GM12865 (cell line): ENCODE measurements at regions not wholly inside any gene's neighbourhood (a gene's known extent, or its start where the extent isn't known, plus 50 kb on each side); places are given as distances from the start of the nearest gene placed in this dataset.

ENCODE experiments used
- DNase-seq: peaks from one replicate; pipeline ENCODE4 v3.0.0; 2010; ENCODE audit warnings: low read depth
- H3K4me3 ChIP-seq: 2 replicates; pipeline ENCODE4 v1.5.1; 2011; ENCODE audit warnings: mild to moderate bottlenecking, low read depth, low read length, control low read depth
- CTCF ChIP-seq: IDR thresholded peaks from 2 replicates; pipeline ENCODE4 v1.5.1; 2011; ENCODE audit warnings: low read length, control low read depth, low read depth, inconsistent platforms; ENCODE audit not compliant: insufficient read depth; ENCODE audit errors: missing control alignments

GRCh38 chr13:48839171-48839570 lies 136.5 kb upstream of the FNDC3A start:
- no peak for DNase-seq

GRCh38 chr13:48840366-48840765 lies 135.3 kb upstream of the FNDC3A start:
- no peak overlapping the region for H3K4me3 ChIP-seq
- DNase-seq = no peak
- TF ChIP-seq CTCF = no peak

More at GRCh38 chr13:48839171-48839570, 136.5 kb upstream of the FNDC3A start:
- no peak overlapping the region for H3K4me3 ChIP-seq
- TF ChIP-seq CTCF = no peak

GRCh38 chr13:48842316-48842715 lies 133.4 kb upstream of the FNDC3A start:
- H3K4me3 ChIP-seq = no peak overlapping the region
- no peak for TF ChIP-seq CTCF
- DNase-seq = no peak

- DNase-seq = no peak
- TF ChIP-seq CTCF = no peak
- H3K4me3 ChIP-seq = no peak overlapping the region
These were observed 131.9 kb upstream of the FNDC3A start for GRCh38 chr13:48843630-48844380.

GRCh38 chr13:48844676-48845075 lies 131.0 kb upstream of the FNDC3A start:
- TF ChIP-seq CTCF = no peak
- no peak overlapping the region for H3K4me3 ChIP-seq
- DNase-seq = no peak

GRCh38 chr13:48849515-48849914 lies 126.2 kb upstream of the FNDC3A start:
- H3K4me3 ChIP-seq = no peak overlapping the region
- no peak for DNase-seq
- TF ChIP-seq CTCF = no peak

- no peak for TF ChIP-seq CTCF
- no peak for DNase-seq
- no peak overlapping the region for H3K4me3 ChIP-seq
These were observed 124.0 kb upstream of the FNDC3A start for GRCh38 chr13:48851707-48852106.
